ENCODE measurements at regions not wholly inside any gene's neighbourhood (a gene's known extent, or its start where the extent isn't known, plus 50 kb on each side); places are given as distances from the start of the nearest gene placed in this dataset.
"Not testable (repeated sequence)": the region's sequence is repeated elsewhere in the genome, so short reads cannot be mapped to it uniquely, and the experiment has no call there.

DNA sequence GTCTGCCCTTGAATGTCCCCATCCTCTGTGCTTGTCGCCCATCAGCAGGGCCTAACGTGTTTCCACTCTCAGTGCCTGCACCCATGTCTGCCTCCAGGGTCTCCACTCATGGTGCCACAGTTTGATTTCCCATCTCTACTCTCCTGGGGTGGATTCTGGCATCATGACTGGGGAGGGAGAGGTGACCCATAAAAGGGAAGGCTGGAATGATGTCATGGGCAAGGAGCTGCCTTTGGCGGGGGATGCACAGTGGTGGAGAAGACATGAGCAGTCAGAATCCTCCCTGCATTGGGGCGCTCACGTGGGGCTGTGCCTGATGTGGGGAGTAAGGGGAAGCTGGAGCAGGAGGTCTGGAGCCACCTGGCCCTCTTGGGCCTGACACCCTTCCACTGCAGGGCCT, 100.9 kb downstream of the USP22 start:
- DNase-seq (ENCODE audit: low read depth in 2 of 2): no peak

DNA sequence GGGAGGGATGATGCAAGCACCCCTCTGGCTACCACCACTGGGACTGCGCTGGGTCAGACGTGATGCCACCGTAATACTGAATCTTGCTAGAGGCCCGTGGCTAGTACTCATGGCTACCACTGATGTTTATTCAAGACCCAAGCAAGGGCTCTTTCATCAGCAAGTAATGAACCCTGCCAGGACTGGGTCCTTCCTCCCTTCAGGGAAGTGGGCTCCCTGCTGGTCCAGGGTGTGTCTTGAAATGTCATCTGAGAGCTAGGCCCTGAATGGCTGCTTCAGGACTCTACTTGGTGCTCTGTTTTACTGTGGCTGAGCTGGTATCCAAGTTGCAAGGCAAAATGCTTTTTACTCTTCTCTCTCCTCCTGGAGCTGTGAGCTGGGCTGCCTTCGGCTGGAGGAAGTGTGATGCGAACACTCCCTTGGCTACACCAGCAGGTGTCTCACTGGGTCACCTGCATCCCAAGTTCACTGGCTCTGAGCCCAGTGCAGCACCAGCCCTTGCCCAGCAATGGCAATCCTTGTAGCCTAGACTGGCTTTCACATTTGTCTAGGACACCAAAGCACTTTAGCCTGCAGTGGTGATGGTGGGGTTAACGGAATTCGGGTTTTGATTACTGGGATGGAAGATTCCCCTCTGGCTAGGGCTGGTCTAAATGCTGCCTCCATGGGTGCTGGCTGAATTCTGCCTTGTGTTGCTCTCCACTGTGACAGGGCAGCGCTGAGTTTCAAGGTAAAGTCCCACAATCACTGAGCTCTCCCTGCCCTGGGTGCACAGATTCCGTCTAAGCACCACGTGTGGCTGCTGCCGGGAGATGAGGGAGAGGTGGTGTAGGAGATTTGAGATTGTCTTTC, 98.6 kb downstream of the USP22 start:
- peak; percentile 3 to 12 for DNase-seq (ENCODE audit: low read depth in 2 of 2)

DNA sequence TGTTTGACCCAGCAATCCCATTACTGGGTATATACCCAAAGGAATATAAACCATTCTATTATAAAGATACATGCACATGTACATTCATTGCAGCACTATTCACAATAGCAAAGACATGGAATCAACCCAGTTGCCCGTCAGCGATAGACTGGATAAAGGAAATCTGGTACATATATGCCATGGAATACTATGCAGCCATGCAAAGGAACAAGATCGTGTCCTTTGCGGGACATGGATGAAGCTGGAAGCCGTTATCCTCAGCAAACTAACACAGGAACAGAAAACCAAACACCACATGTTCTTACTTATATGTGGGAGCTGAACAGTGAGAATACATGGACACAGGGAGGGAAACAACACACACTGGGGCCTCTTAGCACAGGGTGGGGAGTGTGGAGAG, 95.1 kb downstream of the USP22 start:
- DNase-seq (ENCODE audit: low read depth in 2 of 2): not testable (repeated sequence)

DNA sequence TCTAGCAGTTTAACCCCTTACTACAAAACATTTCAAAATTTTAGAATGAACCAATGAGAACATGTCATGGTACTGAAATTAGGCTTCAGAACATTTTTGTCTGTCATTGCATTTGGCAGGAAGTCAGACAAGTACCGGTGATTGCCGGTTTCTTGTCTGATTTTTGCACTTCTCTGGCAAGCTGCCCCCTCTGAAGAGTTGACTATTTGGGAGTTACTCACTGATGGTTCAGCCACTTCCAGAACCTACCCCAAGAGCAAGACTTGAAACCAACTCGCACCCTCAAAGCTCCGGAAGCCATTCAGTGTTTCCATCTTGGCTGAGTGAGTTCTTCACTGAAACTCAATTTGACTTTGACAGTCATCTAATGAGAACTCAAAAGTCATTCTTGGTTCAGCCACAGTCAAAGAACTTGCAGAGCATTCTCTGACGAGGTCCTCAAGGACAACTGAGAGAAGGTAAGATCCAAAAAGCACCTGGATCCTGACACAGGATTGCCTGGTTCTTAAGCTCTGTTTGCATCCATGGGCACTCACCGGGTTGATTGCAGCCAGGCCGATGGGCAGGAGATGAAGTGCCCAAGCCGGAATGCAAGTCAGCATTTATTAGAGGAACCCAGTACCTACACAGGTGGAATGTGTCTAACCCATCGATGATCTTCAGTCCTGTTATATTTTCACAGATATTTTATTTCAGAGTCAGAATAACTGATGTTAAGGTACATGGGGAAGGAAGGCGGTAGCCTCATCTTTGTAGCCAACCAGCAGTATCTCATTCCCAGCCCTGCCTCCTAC, 93.6 kb downstream of the USP22 start:
- no peak for DNase-seq (ENCODE audit: low read depth in 2 of 2)
